ENCODE measurements at regions not wholly inside any gene's neighbourhood (a gene's known extent, or its start where the extent isn't known, plus 50 kb on each side); places are given as distances from the start of the nearest gene placed in this dataset.

- Histone ChIP-seq H3K4ac (ENCODE audit: low read length) (no peak overlapping the region), H3K14ac (ENCODE audit: low read length) (no peak overlapping the region)
Observed at GRCh38 chr22:48096411-48096810, 1334.0 kb downstream of the TBC1D22A start.

GRCh38 chr22:48093981-48094380 lies 1331.5 kb downstream of the TBC1D22A start:
- no peak overlapping the region for H3K9ac ChIP-seq (ENCODE audit: low read depth, low read length, poor library complexity)
- no peak overlapping the region for H3K4me2 ChIP-seq (ENCODE audit: insufficient read depth, low read length, poor library complexity, severe bottlenecking)
- H3K23ac ChIP-seq (ENCODE audit: low read depth, low read length, poor library complexity): no peak overlapping the region
- H3K36me3 ChIP-seq (replicated peaks in 1 of 2; ENCODE audit: control insufficient read depth in 2 of 2, insufficient read depth in 2 of 2, low read length in 2 of 2): no peaks in the 10 kb centered on the region
- H3K27ac ChIP-seq (replicated peaks; ENCODE audit: low read length): no peak overlapping the region
- H3K4me1 ChIP-seq (ENCODE audit: control insufficient read depth in 2 of 2, insufficient read depth in 1 of 2, low read depth in 1 of 2, low read length in 2 of 2): peaks cover 0 to 6% of the 10 kb centered on the region in 2 donors
- H3K9me3 ChIP-seq (replicated peaks in 1 of 2; ENCODE audit: control insufficient read depth in 2 of 2, insufficient read depth in 1 of 2, low read depth in 1 of 2, low read length in 2 of 2): no peaks in the 10 kb centered on the region
- H3K14ac ChIP-seq (ENCODE audit: low read length): no peak overlapping the region
- H3K79me1 ChIP-seq (ENCODE audit: low read depth, low read length): no peaks in the 10 kb centered on the region
- H4K91ac ChIP-seq (ENCODE audit: low read depth, low read length, poor library complexity): no peak overlapping the region
- H2BK12ac ChIP-seq (ENCODE audit: low read length): no peak overlapping the region
- H2AK5ac ChIP-seq (ENCODE audit: low read depth, low read length): no peak overlapping the region
- no peak overlapping the region for H2AFZ ChIP-seq (ENCODE audit: low read length)
- H3K4me3 ChIP-seq (ENCODE audit: low read length in 2 of 2): no peak overlapping the region
- WGBS, 2 donors (ENCODE audit: extremely low coverage in 2 of 2, insufficient read length in 2 of 2, insufficient replicate concordance in 1 of 2): no CpG with 5 or more reads among the region's 8 CpGs
- no peak overlapping the region for H3K18ac ChIP-seq (ENCODE audit: low read length)
- no peak overlapping the region for H2BK5ac ChIP-seq (ENCODE audit: low read length)
- H2BK120ac ChIP-seq (ENCODE audit: low read depth, low read length): no peak overlapping the region
- no peak overlapping the region for H3K4ac ChIP-seq (ENCODE audit: low read length)
- no peak overlapping the region for H4K8ac ChIP-seq (ENCODE audit: low read depth, low read length)
- no peak overlapping the region for H2BK15ac ChIP-seq (ENCODE audit: low read length)
- peaks cover 0 to 3% (median 0%) of the 10 kb centered on the region in 3 experiments for H3K27me3 ChIP-seq (ENCODE audit: control insufficient read depth in 3 of 3, insufficient read depth in 3 of 3, low read depth in 1 of 3, low read length in 3 of 3)
- no peak for DNase-seq (ENCODE audit: low spot score)

More at GRCh38 chr22:48096411-48096810, 1334.0 kb downstream of the TBC1D22A start:
- DNase-seq (ENCODE audit: low spot score): no peak
- no peak overlapping the region for H2AFZ ChIP-seq (ENCODE audit: low read length)
- no peak overlapping the region for H3K23ac ChIP-seq (ENCODE audit: low read depth, low read length, poor library complexity)
- no peak overlapping the region for H2BK15ac ChIP-seq (ENCODE audit: low read length)
- no peak overlapping the region for H2BK5ac ChIP-seq (ENCODE audit: low read length)
- H2BK120ac ChIP-seq (ENCODE audit: low read depth, low read length): no peak overlapping the region
- WGBS, 2 donors (ENCODE audit: extremely low coverage in 2 of 2, insufficient read length in 2 of 2, insufficient replicate concordance in 1 of 2): no CpG with 5 or more reads among the region's 7 CpGs
- no peak overlapping the region for H4K91ac ChIP-seq (ENCODE audit: low read depth, low read length, poor library complexity)
- no peaks in the 10 kb centered on the region for H3K79me1 ChIP-seq (ENCODE audit: low read depth, low read length)
- H3K4me1 ChIP-seq (ENCODE audit: control insufficient read depth in 2 of 2, insufficient read depth in 1 of 2, low read depth in 1 of 2, low read length in 2 of 2): peaks cover 0 to 6% of the 10 kb centered on the region in 2 donors
- no peak overlapping the region for H3K27ac ChIP-seq (replicated peaks; ENCODE audit: low read length)
- peaks cover 0 to 3% (median 0%) of the 10 kb centered on the region in 3 experiments for H3K27me3 ChIP-seq (ENCODE audit: control insufficient read depth in 3 of 3, insufficient read depth in 3 of 3, low read depth in 1 of 3, low read length in 3 of 3)
- no peak overlapping the region for H3K18ac ChIP-seq (ENCODE audit: low read length)
- no peak overlapping the region for H3K9ac ChIP-seq (ENCODE audit: low read depth, low read length, poor library complexity)
- H3K36me3 ChIP-seq (replicated peaks in 1 of 2; ENCODE audit: control insufficient read depth in 2 of 2, insufficient read depth in 2 of 2, low read length in 2 of 2): no peaks in the 10 kb centered on the region
- H2BK12ac ChIP-seq (ENCODE audit: low read length): no peak overlapping the region
- H3K9me3 ChIP-seq (replicated peaks in 1 of 2; ENCODE audit: control insufficient read depth in 2 of 2, insufficient read depth in 1 of 2, low read depth in 1 of 2, low read length in 2 of 2): no peaks in the 10 kb centered on the region
- H4K8ac ChIP-seq (ENCODE audit: low read depth, low read length): no peak overlapping the region
- no peak overlapping the region for H3K4me2 ChIP-seq (ENCODE audit: insufficient read depth, low read length, poor library complexity, severe bottlenecking)
- H2AK5ac ChIP-seq (ENCODE audit: low read depth, low read length): no peak overlapping the region
- H3K4me3 ChIP-seq (ENCODE audit: low read length in 2 of 2): no peak overlapping the region

GRCh38 chr22:48092866-48093265 lies 1330.4 kb downstream of the TBC1D22A start:
- Histone ChIP-seq H3K4me3 (ENCODE audit: low read length in 2 of 2) (no peak overlapping the region), H2BK15ac (ENCODE audit: low read length) (no peak overlapping the region), H3K79me1 (ENCODE audit: low read depth, low read length) (no peaks in the 10 kb centered on the region), H3K23ac (ENCODE audit: low read depth, low read length, poor library complexity) (no peak overlapping the region), H2AK5ac (ENCODE audit: low read depth, low read length) (no peak overlapping the region), H3K4ac (ENCODE audit: low read length) (no peak overlapping the region), H2BK12ac (ENCODE audit: low read length) (no peak overlapping the region), H4K91ac (ENCODE audit: low read depth, low read length, poor library complexity) (no peak overlapping the region), H3K36me3 (replicated peaks in 1 of 2; ENCODE audit: control insufficient read depth in 2 of 2, insufficient read depth in 2 of 2, low read length in 2 of 2) (no peaks in the 10 kb centered on the region), H3K4me1 (ENCODE audit: control insufficient read depth in 2 of 2, insufficient read depth in 1 of 2, low read depth in 1 of 2, low read length in 2 of 2) (peaks cover 0 to 6% of the 10 kb centered on the region in 2 donors), H2AFZ (ENCODE audit: low read length) (no peak overlapping the region), H3K4me2 (ENCODE audit: insufficient read depth, low read length, poor library complexity, severe bottlenecking) (no peak overlapping the region), H3K14ac (ENCODE audit: low read length) (no peak overlapping the region), H3K9ac (ENCODE audit: low read depth, low read length, poor library complexity) (no peak overlapping the region), H3K27ac (replicated peaks; ENCODE audit: low read length) (no peak overlapping the region), H3K9me3 (replicated peaks in 1 of 2; ENCODE audit: control insufficient read depth in 2 of 2, insufficient read depth in 1 of 2, low read depth in 1 of 2, low read length in 2 of 2) (no peaks in the 10 kb centered on the region), H2BK5ac (ENCODE audit: low read length) (no peak overlapping the region), H3K27me3 (ENCODE audit: control insufficient read depth in 3 of 3, insufficient read depth in 3 of 3, low read depth in 1 of 3, low read length in 3 of 3) (peaks cover 0 to 3% (median 0%) of the 10 kb centered on the region in 3 experiments), H4K8ac (ENCODE audit: low read depth, low read length) (no peak overlapping the region), H3K18ac (ENCODE audit: low read length) (no peak overlapping the region), H2BK120ac (ENCODE audit: low read depth, low read length) (no peak overlapping the region)
- no CpG with 5 or more reads among the region's 4 CpGs for WGBS, 2 donors (ENCODE audit: extremely low coverage in 2 of 2, insufficient read length in 2 of 2, insufficient replicate concordance in 1 of 2)
- no peak for DNase-seq (ENCODE audit: low spot score)

GRCh38 chr22:48091656-48092223 lies 1329.3 kb downstream of the TBC1D22A start:
- Histone ChIP-seq H3K23ac (ENCODE audit: low read depth, low read length, poor library complexity) (no peak overlapping the region), H2AK5ac (ENCODE audit: low read depth, low read length) (no peak overlapping the region), H3K4me2 (ENCODE audit: insufficient read depth, low read length, poor library complexity, severe bottlenecking) (no peak overlapping the region), H4K91ac (ENCODE audit: low read depth, low read length, poor library complexity) (no peak overlapping the region), H3K9ac (ENCODE audit: low read depth, low read length, poor library complexity) (no peak overlapping the region), H3K14ac (ENCODE audit: low read length) (no peak overlapping the region), H3K4me1 (ENCODE audit: control insufficient read depth in 2 of 2, insufficient read depth in 1 of 2, low read depth in 1 of 2, low read length in 2 of 2) (peaks cover 0 to 2% of the 10 kb centered on the region in 2 donors), H3K79me1 (ENCODE audit: low read depth, low read length) (no peaks in the 10 kb centered on the region), H3K4me3 (ENCODE audit: low read length in 2 of 2) (no peak overlapping the region), H3K9me3 (replicated peaks in 1 of 2; ENCODE audit: control insufficient read depth in 2 of 2, insufficient read depth in 1 of 2, low read depth in 1 of 2, low read length in 2 of 2) (peaks cover 0 to 2% of the 10 kb centered on the region in 2 donors), H4K8ac (ENCODE audit: low read depth, low read length) (no peak overlapping the region), H2AFZ (ENCODE audit: low read length) (no peak overlapping the region), H2BK120ac (ENCODE audit: low read depth, low read length) (no peak overlapping the region), H3K27ac (replicated peaks; ENCODE audit: low read length) (no peak overlapping the region), H3K4ac (ENCODE audit: low read length) (no peak overlapping the region), H3K18ac (ENCODE audit: low read length) (no peak overlapping the region), H2BK12ac (ENCODE audit: low read length) (no peak overlapping the region), H2BK15ac (ENCODE audit: low read length) (no peak overlapping the region), H3K36me3 (replicated peaks in 1 of 2; ENCODE audit: control insufficient read depth in 2 of 2, insufficient read depth in 2 of 2, low read length in 2 of 2) (no peaks in the 10 kb centered on the region), H2BK5ac (ENCODE audit: low read length) (no peak overlapping the region), H3K27me3 (ENCODE audit: control insufficient read depth in 3 of 3, insufficient read depth in 3 of 3, low read depth in 1 of 3, low read length in 3 of 3) (peaks cover 0 to 3% (median 0%) of the 10 kb centered on the region in 3 experiments)
- no CpG with 5 or more reads among the region's 10 CpGs for WGBS, 2 donors (ENCODE audit: extremely low coverage in 2 of 2, insufficient read length in 2 of 2, insufficient replicate concordance in 1 of 2)
- no peak for DNase-seq (ENCODE audit: low spot score)
